MM.1S (cell line): ENCODE measurements at regions not wholly inside any gene's neighbourhood (a gene's known extent, or its start where the extent isn't known, plus 50 kb on each side); places are given as distances from the start of the nearest gene placed in this dataset.
A peak's percentile ranks its signal among the peaks of the same experiment; 100 is the strongest.

Source experiments
- CTCF ChIP-seq: fragments of 300-600 bp; sonication (generic); IDR thresholded peaks from 2 replicates; pipeline ENCODE4 v1.5.1; 2016; ENCODE audit warnings: antibody characterized with exemption, low read length, mixed read lengths
- EZH2 ChIP-seq: fragments of 300-600 bp; sonication (generic); optimal IDR thresholded peaks from 2 replicates; pipeline ENCODE3; 2017; ENCODE audit warnings: low read depth, mild to moderate bottlenecking, antibody characterized with exemption, low read length, mixed read lengths
- EZH2phosphoT487 ChIP-seq: fragments of 300-600 bp; sonication (generic); IDR thresholded peaks from 2 replicates; pipeline ENCODE4 v1.6.1; 2018; ENCODE audit warnings: antibody characterized with exemption, low read length

DNA sequence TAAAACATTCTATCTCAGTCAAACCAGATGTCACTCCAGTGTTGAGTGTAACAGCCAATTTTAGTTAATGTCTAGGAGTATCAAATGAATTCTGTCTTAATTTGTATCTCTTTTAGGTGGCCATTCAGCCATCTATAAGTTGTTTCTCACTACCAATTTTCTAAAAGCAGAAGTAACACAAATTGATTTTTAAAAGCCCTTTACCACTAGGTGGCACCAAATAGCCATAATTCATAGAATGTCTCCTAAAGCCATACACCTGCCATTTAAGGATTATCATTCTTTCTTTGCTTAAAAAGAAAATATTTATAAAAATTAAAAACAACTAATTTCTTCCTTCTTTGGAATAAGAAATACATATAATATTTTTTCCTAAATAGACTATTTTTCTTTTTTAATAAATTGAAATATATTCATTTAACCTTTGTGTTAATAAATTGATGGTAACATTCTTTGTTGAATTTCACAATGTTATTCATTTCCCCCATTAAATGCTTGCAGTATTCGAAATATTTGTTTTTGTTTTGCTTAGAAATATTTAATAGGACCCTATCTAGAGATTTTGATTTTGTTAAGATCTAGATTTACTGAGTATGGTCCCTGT, 107.8 kb upstream of the PPP1R3A start:
- TF ChIP-seq EZH2, result no peak
- peak; percentile 59 for TF ChIP-seq CTCF
- TF ChIP-seq EZH2phosphoT487, result no peak
